Calu3 (cell line): ENCODE measurements at regions not wholly inside any gene's neighbourhood (a gene's known extent, or its start where the extent isn't known, plus 50 kb on each side); places are given as distances from the start of the nearest gene placed in this dataset.

Experiments used
- BruUV-seq: library from RNA; stranded (reverse); fragments of 400-500 nt; replicated peaks from 2 replicates; lab custom pipeline; 2021; lab: Mats Ljungman, UMichigan
- CTCF ChIA-PET: fragments of 300-600 bp; sonication (Branson Sonifier 250); formaldehyde crosslinking; loops from one replicate; lab custom pipeline; 2022; ENCODE audit warnings: antibody characterized with exemption; lab: Charles Lee
- DNase-seq: peaks from one replicate; pipeline ENCODE4 v3.0.0; 2022
- H3K27ac Mint-ChIP-seq: one replicate; pipeline ENCODE4 v1.8.0; 2022; ENCODE audit warnings: mixed read lengths; ENCODE audit not compliant: unreplicated experiment
- H3K27me3 Mint-ChIP-seq: one replicate; pipeline ENCODE4 v1.8.0; 2022; ENCODE audit warnings: mixed read lengths; ENCODE audit not compliant: unreplicated experiment
- H3K36me3 Mint-ChIP-seq: one replicate; pipeline ENCODE4 v1.8.0; 2022; ENCODE audit warnings: mild to moderate bottlenecking, moderate library complexity, mixed read lengths; ENCODE audit not compliant: insufficient read depth, unreplicated experiment
- H3K4me1 Mint-ChIP-seq: one replicate; pipeline ENCODE4 v1.8.0; 2022; ENCODE audit warnings: mild to moderate bottlenecking, low read depth, mixed read lengths; ENCODE audit not compliant: unreplicated experiment
- H3K4me3 Mint-ChIP-seq: one replicate; pipeline ENCODE4 v1.8.0; 2022; ENCODE audit warnings: mild to moderate bottlenecking, low read depth, moderate library complexity, mixed read lengths; ENCODE audit not compliant: unreplicated experiment
- H3K9me3 Mint-ChIP-seq: one replicate; pipeline ENCODE4 v1.8.0; 2022; ENCODE audit warnings: low read depth, mixed read lengths; ENCODE audit not compliant: unreplicated experiment
- intact Hi-C: fragments of 100-400 bp; cut with micrococcal nuclease; formaldehyde crosslinking; loops from one replicate; pipeline ENCODE4 v1.10.0; 2022; ENCODE audit not compliant: unreplicated experiment
- TF ChIP-seq, protein P1 (sequence below): fragments of 200-600 bp; IDR thresholded peaks from one replicate; pipeline ENCODE4 v1.8.0; 2022; ENCODE audit warnings: antibody characterized with exemption; ENCODE audit not compliant: unreplicated experiment

DNA sequence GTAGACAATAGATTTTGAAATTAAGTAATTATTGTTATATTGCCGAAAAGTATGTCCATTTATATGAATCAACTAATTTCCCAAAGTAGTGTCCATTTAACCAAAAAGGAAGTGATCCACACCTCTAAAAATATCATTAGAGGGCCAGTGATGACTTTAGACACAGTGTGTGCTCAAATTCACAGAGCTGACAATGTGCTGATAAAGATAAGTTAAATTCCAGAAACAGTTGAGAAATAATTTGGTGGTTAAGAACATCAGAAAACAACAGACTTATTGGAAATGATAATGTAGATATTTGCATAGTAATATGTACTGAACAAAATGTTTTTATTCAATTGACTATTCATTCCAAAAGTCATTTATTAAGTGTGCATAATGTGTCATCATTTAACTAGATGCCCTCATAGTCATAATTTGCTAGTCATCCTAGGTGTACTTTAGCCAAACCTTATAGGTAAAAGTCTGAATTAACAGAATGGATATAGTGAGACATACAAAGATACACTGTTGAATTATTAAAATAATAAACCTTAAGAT is 230.2 kb upstream of the ADAMTS9 start:
- intact Hi-C loops = no loop called here
- no peak overlapping the region for H3K27ac Mint-ChIP-seq
- TF ChIP-seq, protein P1, sequence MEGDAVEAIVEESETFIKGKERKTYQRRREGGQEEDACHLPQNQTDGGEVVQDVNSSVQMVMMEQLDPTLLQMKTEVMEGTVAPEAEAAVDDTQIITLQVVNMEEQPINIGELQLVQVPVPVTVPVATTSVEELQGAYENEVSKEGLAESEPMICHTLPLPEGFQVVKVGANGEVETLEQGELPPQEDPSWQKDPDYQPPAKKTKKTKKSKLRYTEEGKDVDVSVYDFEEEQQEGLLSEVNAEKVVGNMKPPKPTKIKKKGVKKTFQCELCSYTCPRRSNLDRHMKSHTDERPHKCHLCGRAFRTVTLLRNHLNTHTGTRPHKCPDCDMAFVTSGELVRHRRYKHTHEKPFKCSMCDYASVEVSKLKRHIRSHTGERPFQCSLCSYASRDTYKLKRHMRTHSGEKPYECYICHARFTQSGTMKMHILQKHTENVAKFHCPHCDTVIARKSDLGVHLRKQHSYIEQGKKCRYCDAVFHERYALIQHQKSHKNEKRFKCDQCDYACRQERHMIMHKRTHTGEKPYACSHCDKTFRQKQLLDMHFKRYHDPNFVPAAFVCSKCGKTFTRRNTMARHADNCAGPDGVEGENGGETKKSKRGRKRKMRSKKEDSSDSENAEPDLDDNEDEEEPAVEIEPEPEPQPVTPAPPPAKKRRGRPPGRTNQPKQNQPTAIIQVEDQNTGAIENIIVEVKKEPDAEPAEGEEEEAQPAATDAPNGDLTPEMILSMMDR = no peak
- no peaks in the 10 kb centered on the region for H3K9me3 Mint-ChIP-seq
- peaks cover 4% of the 10 kb centered on the region for H3K36me3 Mint-ChIP-seq
- H3K4me3 Mint-ChIP-seq = no peak overlapping the region
- no TSS peak for BruUV-seq
- no peak for DNase-seq
- CTCF ChIA-PET = no interaction called here
- peaks cover 32% of the 10 kb centered on the region for H3K4me1 Mint-ChIP-seq
- H3K27me3 Mint-ChIP-seq = no peaks in the 10 kb centered on the region

DNA sequence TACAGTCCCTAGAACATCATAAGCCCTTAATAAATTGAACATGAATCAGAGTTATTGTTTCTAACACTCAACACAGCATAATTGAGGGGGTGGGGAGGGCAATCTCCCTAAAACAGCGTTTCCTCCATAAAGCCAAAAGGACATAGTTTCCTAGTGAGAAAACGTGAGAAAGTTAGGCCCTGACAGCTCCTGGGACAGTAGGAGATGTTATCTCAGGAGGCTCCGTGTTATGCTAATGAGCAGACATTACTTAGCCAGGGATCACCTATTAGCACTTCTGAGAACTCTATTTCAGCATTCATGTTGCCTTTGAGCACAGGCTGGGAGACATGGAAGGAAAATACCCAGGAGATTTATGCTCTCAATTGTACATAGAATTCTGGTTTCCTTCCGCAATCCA is 229.1 kb upstream of the ADAMTS9 start:
- BruUV-seq = no TSS peak
- no peaks in the 10 kb centered on the region for H3K27me3 Mint-ChIP-seq
- H3K36me3 Mint-ChIP-seq = peaks cover 4% of the 10 kb centered on the region
- CTCF ChIA-PET = no interaction called here
- intact Hi-C loops = no loop called here
- DNase-seq = no peak
- TF ChIP-seq, protein P1 = no peak
- H3K27ac Mint-ChIP-seq = no peak overlapping the region
- H3K9me3 Mint-ChIP-seq = no peaks in the 10 kb centered on the region
- no peak overlapping the region for H3K4me3 Mint-ChIP-seq
- H3K4me1 Mint-ChIP-seq = peaks cover 32% of the 10 kb centered on the region

DNA sequence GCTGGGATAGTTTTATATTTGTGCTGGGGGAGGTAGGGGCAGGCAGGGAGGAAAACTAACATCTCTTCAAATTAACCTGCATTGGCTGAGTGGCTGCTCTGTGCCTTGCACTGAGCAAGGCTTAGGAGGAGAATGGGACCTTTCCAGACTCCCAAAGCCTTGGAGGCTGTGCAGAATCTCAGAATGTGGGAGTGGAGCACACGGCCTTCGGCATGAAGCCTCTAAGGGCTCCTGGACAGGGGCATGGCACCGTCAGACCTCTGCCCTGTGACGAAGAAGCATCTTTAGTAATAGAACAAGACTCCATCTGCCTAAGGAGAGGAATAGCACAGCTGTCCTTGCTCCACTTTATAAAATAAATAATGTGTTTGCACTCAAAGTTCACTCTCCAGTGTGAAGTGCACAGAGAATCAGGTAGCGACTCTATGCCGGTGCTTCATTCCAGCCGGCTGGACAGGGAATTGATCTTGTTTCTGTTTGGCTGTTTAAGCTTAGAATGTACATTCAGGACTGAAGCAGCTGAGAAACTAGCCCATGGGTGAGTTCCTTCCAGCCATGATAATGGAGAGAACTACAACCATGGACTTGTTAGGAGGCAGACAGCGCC is 228.5 kb upstream of the ADAMTS9 start:
- CTCF ChIA-PET = no interaction called here
- peak overlapping the region; percentile 20 for H3K27ac Mint-ChIP-seq
- no TSS peak for BruUV-seq

DNA sequence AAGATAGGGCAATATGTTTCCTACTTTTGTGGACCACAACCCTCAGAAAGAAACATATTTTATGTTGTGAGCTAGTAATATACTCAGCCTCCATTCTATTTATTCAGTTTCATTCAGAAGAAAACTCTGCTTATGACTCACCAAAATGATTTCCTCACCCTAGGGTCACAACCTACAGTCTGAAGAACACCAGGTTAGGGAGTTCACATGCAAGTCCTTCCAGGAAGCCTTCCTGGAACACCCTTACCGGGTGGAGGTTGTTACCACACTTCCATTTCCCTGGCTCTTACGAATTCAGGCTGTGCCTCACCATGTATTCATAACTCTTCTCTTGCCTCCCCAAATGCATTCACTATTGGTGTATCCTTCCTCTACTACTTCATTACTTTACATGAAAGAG is 228.0 kb upstream of the ADAMTS9 start:
- Mint-ChIP-seq H3K9me3 (no peaks in the 10 kb centered on the region), H3K4me3 (no peak overlapping the region), H3K27me3 (no peaks in the 10 kb centered on the region), H3K4me1 (peaks cover 32% of the 10 kb centered on the region), H3K36me3 (peaks cover 4% of the 10 kb centered on the region), H3K27ac (peak overlapping the region; percentile 20)
- no peak for DNase-seq
- no TSS peak for BruUV-seq
- intact Hi-C loops = no loop called here
- CTCF ChIA-PET = no interaction called here
- TF ChIP-seq, protein P1 = no peak

More for the DNA sequence above, 228.5 kb upstream of the ADAMTS9 start:
- Mint-ChIP-seq H3K36me3 (peaks cover 4% of the 10 kb centered on the region), H3K4me3 (no peak overlapping the region), H3K4me1 (peaks cover 32% of the 10 kb centered on the region), H3K9me3 (no peaks in the 10 kb centered on the region), H3K27me3 (no peaks in the 10 kb centered on the region)
- intact Hi-C loops = no loop called here
- no peak for DNase-seq
- TF ChIP-seq, protein P1 = no peak
